ENCODE measurements at regions not wholly inside any gene's neighbourhood (a gene's known extent, or its start where the extent isn't known, plus 50 kb on each side); places are given as distances from the start of the nearest gene placed in this dataset.

DNA sequence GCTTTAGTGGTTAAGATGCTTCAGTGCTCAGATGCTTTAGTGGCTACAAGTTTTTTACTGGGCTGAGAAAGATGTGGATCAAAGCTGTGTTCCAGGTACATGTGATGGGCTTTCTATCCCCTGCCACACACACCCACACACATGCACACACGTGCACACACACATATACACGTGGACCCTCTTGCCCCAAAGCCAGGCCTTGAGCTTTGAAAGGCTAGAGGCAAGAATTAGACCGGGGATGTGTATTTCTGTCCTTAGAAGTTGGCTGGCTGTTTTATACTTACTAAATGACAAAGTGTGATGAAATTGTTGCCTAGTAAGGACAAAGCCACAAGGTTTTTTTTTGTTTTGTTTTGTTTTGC, 376.5 kb downstream of the C12orf75 start:
- no peak for DNase-seq
- no peaks in the 10 kb centered on the region for H3K9me3 ChIP-seq (ENCODE audit: control extremely low read depth in 1 of 5, control insufficient read depth in 4 of 5, insufficient read depth in 2 of 5, low read depth in 1 of 5, low read length in 4 of 5)
- H3K4me3 ChIP-seq (ENCODE audit: control insufficient read depth in 1 of 7, extremely low read depth in 1 of 7, insufficient read depth in 4 of 7, low read depth in 2 of 7, low read length in 6 of 7): no peak overlapping the region
- ChIA-PET POLR2A (no interaction called here), CTCF (interaction anchor here (0.7 to 1.7 kb wide), 4 partner anchors 12 to 429 kb away, joined by 3 to 7 read pairs (median 3); no protein-coding TSS in a partner anchor)
- H3K27ac ChIP-seq (ENCODE audit: insufficient read depth in 1 of 2, low read depth in 1 of 2, low read length in 2 of 2, poor library complexity in 1 of 2, severe bottlenecking in 2 of 2): no peak overlapping the region
- WGBS (ENCODE audit: insufficient coverage): 100% methylated on average over 1 of the region's 3 CpGs
- H3K27me3 ChIP-seq (replicated peaks in 2 of 5; ENCODE audit: control insufficient read depth in 4 of 5, insufficient read depth in 5 of 5, low read length in 4 of 5): peaks cover 0 to 12% (median 4%) of the 10 kb centered on the region in 5 experiments
- no peaks in the 10 kb centered on the region for H3K36me3 ChIP-seq (ENCODE audit: control insufficient read depth in 4 of 4, insufficient read depth in 4 of 4, low read length in 3 of 4)
- H3K4me1 ChIP-seq (ENCODE audit: control extremely low read depth in 1 of 4, control insufficient read depth in 4 of 4, insufficient read depth in 4 of 4, low read length in 3 of 4): no peaks in the 10 kb centered on the region

DNA sequence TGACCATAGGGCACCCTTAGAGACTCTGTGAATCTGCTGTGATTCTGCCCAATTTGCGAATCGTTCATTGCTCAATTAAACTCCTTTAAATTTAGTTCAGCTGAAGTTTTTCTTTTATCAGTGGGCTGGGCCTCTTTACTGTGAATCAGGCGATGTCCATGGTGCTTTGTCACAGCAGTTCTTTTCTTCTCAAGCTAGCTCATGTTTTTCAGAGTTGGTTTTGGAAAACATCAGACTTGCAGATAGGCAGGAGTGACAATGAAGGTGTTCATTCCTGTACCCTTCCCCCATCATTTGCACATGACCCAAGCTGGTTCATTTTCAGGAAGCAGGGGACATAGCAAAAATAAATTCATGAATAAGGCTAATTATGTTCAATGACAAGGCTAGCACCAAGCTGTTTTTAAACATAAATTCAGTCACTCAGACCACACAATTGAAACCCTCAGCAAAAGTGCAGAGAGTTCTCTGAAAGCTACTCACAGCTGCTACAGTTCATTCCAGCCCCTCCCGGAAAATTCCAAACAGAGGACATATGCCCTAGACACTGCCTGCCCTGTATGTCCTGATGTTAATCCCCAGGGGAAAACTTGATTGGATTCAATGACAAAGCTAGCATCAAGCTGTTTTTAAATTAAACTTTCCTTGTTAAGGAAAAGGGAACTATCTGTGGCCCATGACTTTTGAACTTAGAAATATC, 383.3 kb downstream of the C12orf75 start:
- H3K27ac ChIP-seq (ENCODE audit: insufficient read depth in 1 of 2, low read depth in 1 of 2, low read length in 2 of 2, poor library complexity in 1 of 2, severe bottlenecking in 2 of 2): no peak overlapping the region
- WGBS (ENCODE audit: insufficient coverage): 100% methylated on average over 3 of the region's 4 CpGs
- ChIA-PET POLR2A (no interaction called here), CTCF (no interaction called here)
- H3K4me3 ChIP-seq (ENCODE audit: control insufficient read depth in 1 of 7, extremely low read depth in 1 of 7, insufficient read depth in 4 of 7, low read depth in 2 of 7, low read length in 6 of 7): no peak overlapping the region
- H3K9me3 ChIP-seq (ENCODE audit: control extremely low read depth in 1 of 5, control insufficient read depth in 4 of 5, insufficient read depth in 2 of 5, low read depth in 1 of 5, low read length in 4 of 5): no peaks in the 10 kb centered on the region
- DNase-seq: no peak
- H3K27me3 ChIP-seq (replicated peaks in 2 of 5; ENCODE audit: control insufficient read depth in 4 of 5, insufficient read depth in 5 of 5, low read length in 4 of 5): peaks cover 0 to 4% (median 1%) of the 10 kb centered on the region in 5 experiments
- no peaks in the 10 kb centered on the region for H3K4me1 ChIP-seq (ENCODE audit: control extremely low read depth in 1 of 4, control insufficient read depth in 4 of 4, insufficient read depth in 4 of 4, low read length in 3 of 4)
- H3K36me3 ChIP-seq (ENCODE audit: control insufficient read depth in 4 of 4, insufficient read depth in 4 of 4, low read length in 3 of 4): no peaks in the 10 kb centered on the region

GRCh38 chr12:105716621-105717020, 386.1 kb downstream of the C12orf75 start:
- no peaks in the 10 kb centered on the region for H3K36me3 ChIP-seq (ENCODE audit: control insufficient read depth in 4 of 4, insufficient read depth in 4 of 4, low read length in 3 of 4)
- H3K27me3 ChIP-seq (replicated peaks in 2 of 5; ENCODE audit: control insufficient read depth in 4 of 5, insufficient read depth in 5 of 5, low read length in 4 of 5): peaks cover 0 to 4% (median 3%) of the 10 kb centered on the region in 5 experiments
- H3K27ac ChIP-seq (ENCODE audit: insufficient read depth in 1 of 2, low read depth in 1 of 2, low read length in 2 of 2, poor library complexity in 1 of 2, severe bottlenecking in 2 of 2): no peak overlapping the region
- H3K4me3 ChIP-seq (ENCODE audit: control insufficient read depth in 1 of 7, extremely low read depth in 1 of 7, insufficient read depth in 4 of 7, low read depth in 2 of 7, low read length in 6 of 7): no peak overlapping the region
- ChIA-PET POLR2A (no interaction called here), CTCF (no interaction called here)
- H3K4me1 ChIP-seq (ENCODE audit: control extremely low read depth in 1 of 4, control insufficient read depth in 4 of 4, insufficient read depth in 4 of 4, low read length in 3 of 4): no peaks in the 10 kb centered on the region
- peaks cover 0 to 3% (median 0%) of the 10 kb centered on the region in 5 experiments for H3K9me3 ChIP-seq (ENCODE audit: control extremely low read depth in 1 of 5, control insufficient read depth in 4 of 5, insufficient read depth in 2 of 5, low read depth in 1 of 5, low read length in 4 of 5)
- no peak for DNase-seq
- 91% methylated on average over 5 of the region's 5 CpGs for WGBS (ENCODE audit: insufficient coverage)

- Histone ChIP-seq H3K36me3 (ENCODE audit: control insufficient read depth in 4 of 4, insufficient read depth in 4 of 4, low read length in 3 of 4) (no peaks in the 10 kb centered on the region), H3K4me3 (ENCODE audit: control insufficient read depth in 1 of 7, extremely low read depth in 1 of 7, insufficient read depth in 4 of 7, low read depth in 2 of 7, low read length in 6 of 7) (no peak overlapping the region), H3K27me3 (replicated peaks in 2 of 5; ENCODE audit: control insufficient read depth in 4 of 5, insufficient read depth in 5 of 5, low read length in 4 of 5) (peaks cover 0 to 13% (median 3%) of the 10 kb centered on the region in 5 experiments), H3K9me3 (ENCODE audit: control extremely low read depth in 1 of 5, control insufficient read depth in 4 of 5, insufficient read depth in 2 of 5, low read depth in 1 of 5, low read length in 4 of 5) (peaks cover 0 to 3% (median 0%) of the 10 kb centered on the region in 5 experiments), H3K4me1 (ENCODE audit: control extremely low read depth in 1 of 4, control insufficient read depth in 4 of 4, insufficient read depth in 4 of 4, low read length in 3 of 4) (no peaks in the 10 kb centered on the region), H3K27ac (ENCODE audit: insufficient read depth in 1 of 2, low read depth in 1 of 2, low read length in 2 of 2, poor library complexity in 1 of 2, severe bottlenecking in 2 of 2) (no peak overlapping the region)
- no peak for DNase-seq
- WGBS (ENCODE audit: insufficient coverage): 100% methylated on average over 1 of the region's 5 CpGs
- POLR2A ChIA-PET: no interaction called here
- CTCF ChIA-PET: no interaction called here
Measured at GRCh38 chr12:105721051-105721825, 390.7 kb downstream of the C12orf75 start.

GRCh38 chr12:105721891-105722290, 391.4 kb downstream of the C12orf75 start:
- H3K4me1 ChIP-seq (ENCODE audit: control extremely low read depth in 1 of 4, control insufficient read depth in 4 of 4, insufficient read depth in 4 of 4, low read length in 3 of 4): no peaks in the 10 kb centered on the region
- peaks cover 0 to 12% (median 1%) of the 10 kb centered on the region in 5 experiments for H3K27me3 ChIP-seq (replicated peaks in 2 of 5; ENCODE audit: control insufficient read depth in 4 of 5, insufficient read depth in 5 of 5, low read length in 4 of 5)
- POLR2A ChIA-PET: no interaction called here
- DNase-seq: no peak
- no CpG with 5 or more reads among the region's 2 CpGs for WGBS (ENCODE audit: insufficient coverage)
- CTCF ChIA-PET: no interaction called here
- H3K36me3 ChIP-seq (ENCODE audit: control insufficient read depth in 4 of 4, insufficient read depth in 4 of 4, low read length in 3 of 4): no peaks in the 10 kb centered on the region
- H3K27ac ChIP-seq (ENCODE audit: insufficient read depth in 1 of 2, low read depth in 1 of 2, low read length in 2 of 2, poor library complexity in 1 of 2, severe bottlenecking in 2 of 2): no peak overlapping the region
- H3K9me3 ChIP-seq (ENCODE audit: control extremely low read depth in 1 of 5, control insufficient read depth in 4 of 5, insufficient read depth in 2 of 5, low read depth in 1 of 5, low read length in 4 of 5): peaks cover 0 to 3% (median 0%) of the 10 kb centered on the region in 5 experiments
- H3K4me3 ChIP-seq (ENCODE audit: control insufficient read depth in 1 of 7, extremely low read depth in 1 of 7, insufficient read depth in 4 of 7, low read depth in 2 of 7, low read length in 6 of 7): no peak overlapping the region

DNA sequence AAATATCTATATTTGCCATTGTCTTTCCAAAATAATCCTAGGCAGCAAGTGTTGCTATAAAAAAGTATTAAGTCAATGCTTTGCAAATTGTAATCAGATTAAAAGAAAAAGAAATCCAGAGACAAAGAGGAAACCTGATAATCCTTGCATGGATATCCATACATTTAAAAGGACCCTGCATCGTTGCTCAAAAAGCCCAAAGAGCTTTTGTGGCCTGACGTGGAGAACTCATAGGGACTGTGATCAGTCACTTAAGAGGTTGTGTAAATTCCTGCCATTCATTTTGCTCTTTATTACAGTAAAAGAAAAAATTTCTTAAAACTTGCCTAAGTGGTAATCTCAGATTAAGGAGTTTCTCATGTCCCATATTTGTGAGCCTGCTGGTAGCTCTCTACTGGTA, 392.6 kb downstream of the C12orf75 start:
- H3K4me1 ChIP-seq (ENCODE audit: control extremely low read depth in 1 of 4, control insufficient read depth in 4 of 4, insufficient read depth in 4 of 4, low read length in 3 of 4): no peaks in the 10 kb centered on the region
- ChIA-PET CTCF (no interaction called here), POLR2A (no interaction called here)
- no peak overlapping the region for H3K27ac ChIP-seq (ENCODE audit: insufficient read depth in 1 of 2, low read depth in 1 of 2, low read length in 2 of 2, poor library complexity in 1 of 2, severe bottlenecking in 2 of 2)
- no peak overlapping the region for H3K4me3 ChIP-seq (ENCODE audit: control insufficient read depth in 1 of 7, extremely low read depth in 1 of 7, insufficient read depth in 4 of 7, low read depth in 2 of 7, low read length in 6 of 7)
- H3K9me3 ChIP-seq (ENCODE audit: control extremely low read depth in 1 of 5, control insufficient read depth in 4 of 5, insufficient read depth in 2 of 5, low read depth in 1 of 5, low read length in 4 of 5): peaks cover 0 to 3% (median 0%) of the 10 kb centered on the region in 5 experiments
- H3K36me3 ChIP-seq (ENCODE audit: control insufficient read depth in 4 of 4, insufficient read depth in 4 of 4, low read length in 3 of 4): no peaks in the 10 kb centered on the region
- DNase-seq: no peak
- peaks cover 0 to 13% (median under 1%) of the 10 kb centered on the region in 5 experiments for H3K27me3 ChIP-seq (replicated peaks in 2 of 5; ENCODE audit: control insufficient read depth in 4 of 5, insufficient read depth in 5 of 5, low read length in 4 of 5)
- WGBS (ENCODE audit: insufficient coverage): 100% methylated on average over 2 of the region's 2 CpGs

- POLR2A ChIA-PET: no interaction called here
- WGBS (ENCODE audit: insufficient coverage): no CpG with 5 or more reads among the region's 3 CpGs
- Histone ChIP-seq H3K9me3 (ENCODE audit: control extremely low read depth in 1 of 5, control insufficient read depth in 4 of 5, insufficient read depth in 2 of 5, low read depth in 1 of 5, low read length in 4 of 5) (peaks cover 0 to 3% (median 0%) of the 10 kb centered on the region in 5 experiments), H3K4me3 (ENCODE audit: control insufficient read depth in 1 of 7, extremely low read depth in 1 of 7, insufficient read depth in 4 of 7, low read depth in 2 of 7, low read length in 6 of 7) (no peak overlapping the region), H3K36me3 (ENCODE audit: control insufficient read depth in 4 of 4, insufficient read depth in 4 of 4, low read length in 3 of 4) (no peaks in the 10 kb centered on the region), H3K27me3 (replicated peaks in 2 of 5; ENCODE audit: control insufficient read depth in 4 of 5, insufficient read depth in 5 of 5, low read length in 4 of 5) (peaks cover 0 to 14% (median 0%) of the 10 kb centered on the region in 5 experiments), H3K4me1 (ENCODE audit: control extremely low read depth in 1 of 4, control insufficient read depth in 4 of 4, insufficient read depth in 4 of 4, low read length in 3 of 4) (no peaks in the 10 kb centered on the region), H3K27ac (ENCODE audit: insufficient read depth in 1 of 2, low read depth in 1 of 2, low read length in 2 of 2, poor library complexity in 1 of 2, severe bottlenecking in 2 of 2) (no peak overlapping the region)
- DNase-seq: no peak
- CTCF ChIA-PET: no interaction called here
Measured at GRCh38 chr12:105723494-105723893, 393.0 kb downstream of the C12orf75 start.
